GM23338 (cell line): ENCODE measurements at regions not wholly inside any gene's neighbourhood (a gene's known extent, or its start where the extent isn't known, plus 50 kb on each side); places are given as distances from the start of the nearest gene placed in this dataset.

Experiments
- ATAC-seq: fragments of 200-7000 bp; cut with Tn5 transposase; 3 replicates; pipeline ENCODE4 v1.9.1; 2020
- DNase-seq: peaks from one replicate; pipeline ENCODE4 v3.0.0-alpha.2; 2015; ENCODE audit warnings: low spot score
- H2AFZ ChIP-seq: fragments of 200-600 bp; sonication (generic); 2 replicates; pipeline ENCODE4 v1.8.0; 2016; ENCODE audit warnings: antibody characterized with exemption, mild to moderate bottlenecking, moderate library complexity
- H3F3A ChIP-seq: fragments of 200-600 bp; sonication (generic); replicated peaks from 2 replicates; pipeline ENCODE4 v1.8.0; 2017; ENCODE audit warnings: antibody characterized with exemption, mixed run types, low read depth
- H3K27ac ChIP-seq: fragments of 200-600 bp; sonication (generic); 2 replicates; pipeline ENCODE4 v1.6.1; 2016; ENCODE audit warnings: low read depth
- H3K27me3 ChIP-seq: fragments of 200-600 bp; sonication (generic); 2 replicates; pipeline ENCODE4 v1.8.0; 2016; ENCODE audit warnings: mild to moderate bottlenecking, mixed run types, moderate library complexity; ENCODE audit not compliant: insufficient read depth
- H3K36me3 ChIP-seq: fragments of 200-600 bp; sonication (generic); 2 replicates; pipeline ENCODE4 v1.8.0; 2016; ENCODE audit warnings: mild to moderate bottlenecking; ENCODE audit not compliant: insufficient read depth
- H3K4me1 ChIP-seq: fragments of 200-600 bp; sonication (generic); 2 replicates; pipeline ENCODE4 v1.8.0; 2016; ENCODE audit warnings: mild to moderate bottlenecking, moderate library complexity; ENCODE audit not compliant: insufficient read depth
- H3K4me2 ChIP-seq: fragments of 200-600 bp; sonication (generic); 2 replicates; pipeline ENCODE4 v1.7.1; 2017; ENCODE audit warnings: mixed run types
- H3K4me3 ChIP-seq: fragments of 200-600 bp; sonication (generic); 2 replicates; pipeline ENCODE4 v1.6.1; 2016; ENCODE audit warnings: mixed run types
- H3K79me2 ChIP-seq: fragments of 200-600 bp; sonication (generic); replicated peaks from 2 replicates; pipeline ENCODE4 v1.8.0; 2017; ENCODE audit warnings: mild to moderate bottlenecking; ENCODE audit not compliant: insufficient read depth
- H3K9me2 ChIP-seq: fragments of 200-600 bp; sonication (generic); 2 replicates; pipeline ENCODE4 v1.8.0; 2017; ENCODE audit not compliant: insufficient read depth
- H4K20me1 ChIP-seq: fragments of 200-600 bp; sonication (generic); replicated peaks from 2 replicates; pipeline ENCODE4 v1.8.0; 2017; ENCODE audit warnings: mild to moderate bottlenecking; ENCODE audit not compliant: insufficient read depth
- H3K27ac Mint-ChIP-seq: 2 replicates; pipeline ENCODE4 v1.8.0; 2020; ENCODE audit warnings: inconsistent platforms, mild to moderate bottlenecking, moderate library complexity, mixed read lengths
- H3K27me3 Mint-ChIP-seq: 3 replicates; pipeline ENCODE4 v1.8.0; 2022; ENCODE audit warnings: low read depth, mild to moderate bottlenecking, moderate library complexity, mixed read lengths, inconsistent platforms; ENCODE audit not compliant: insufficient read depth, poor library complexity
- H3K36me3 Mint-ChIP-seq: 3 replicates; pipeline ENCODE4 v1.8.0; 2021; ENCODE audit warnings: low read depth, mild to moderate bottlenecking, inconsistent platforms, moderate library complexity, mixed read lengths
- H3K4me1 Mint-ChIP-seq: 3 replicates; pipeline ENCODE4 v1.8.0; 2020; ENCODE audit warnings: mild to moderate bottlenecking, inconsistent platforms, mixed read lengths
- H3K4me3 Mint-ChIP-seq: 3 replicates; pipeline ENCODE4 v1.8.0; 2021; ENCODE audit warnings: moderate library complexity, mild to moderate bottlenecking, inconsistent platforms, mixed read lengths
- H3K9me3 Mint-ChIP-seq: 3 replicates; pipeline ENCODE4 v1.8.0; 2020; ENCODE audit warnings: moderate library complexity, mild to moderate bottlenecking, inconsistent platforms, mixed read lengths
- CREB1 ChIP-seq: fragments of 250-450 bp; sonication (Bioruptor Pico); IDR thresholded peaks from 2 replicates; pipeline ENCODE4 v1.5.0; 2020; ENCODE audit warnings: low read depth, mild to moderate bottlenecking, moderate library complexity
- CTCF ChIP-seq, 2 experiments: fragments of 200-600 bp in 1 of 2; sonication (generic) in 1 of 2; conservative IDR thresholded peaks; 2 replicates each; pipeline versions ENCODE4 v1.5.1 to v1.6.1; 2016 to 2017; ENCODE audit warnings: antibody characterized with exemption in 2 of 2, low read depth in 2 of 2, mild to moderate bottlenecking in 2 of 2, moderate library complexity in 1 of 2
- ETS1 ChIP-seq: IDR thresholded peaks from 2 replicates; pipeline ENCODE4 v1.6.1; 2016; ENCODE audit warnings: antibody characterized with exemption
- JUNB ChIP-seq: IDR thresholded peaks from one replicate; pipeline ENCODE4 v1.6.1; 2016; ENCODE audit warnings: antibody characterized with exemption; ENCODE audit not compliant: unreplicated experiment
- NANOG ChIP-seq: IDR thresholded peaks from 2 replicates; pipeline ENCODE4 v1.6.1; 2016; ENCODE audit warnings: antibody characterized with exemption, borderline replicate concordance
- REST ChIP-seq: IDR thresholded peaks from one replicate; pipeline ENCODE4 v1.6.1; 2018; ENCODE audit warnings: antibody characterized with exemption; ENCODE audit not compliant: unreplicated experiment
- STAT1 ChIP-seq: IDR thresholded peaks from one replicate; pipeline ENCODE4 v1.6.1; 2016; ENCODE audit warnings: antibody characterized with exemption; ENCODE audit not compliant: unreplicated experiment
- ZNF114 ChIP-seq: fragments of 250-450 bp; sonication (Bioruptor Pico); IDR thresholded peaks from 2 replicates; pipeline ENCODE4 v1.5.0; 2020; ENCODE audit warnings: mild to moderate bottlenecking, moderate library complexity
- ZNF331 ChIP-seq: fragments of 250-450 bp; sonication (Bioruptor Pico); IDR thresholded peaks from 2 replicates; pipeline ENCODE4 v1.5.0; 2020; ENCODE audit warnings: low read depth, mild to moderate bottlenecking, moderate library complexity
- ZNF462 ChIP-seq: fragments of 250-450 bp; sonication (Bioruptor Pico); IDR thresholded peaks from 2 replicates; pipeline ENCODE4 v1.5.0; 2020; ENCODE audit warnings: mild to moderate bottlenecking, moderate library complexity

GRCh38 chr7:92969061-92969460, 132.7 kb upstream of the CDK6 start:
- Histone ChIP-seq H3K36me3 (no peaks in the 10 kb centered on the region), H3K27ac (no peak overlapping the region), H3K4me1 (no peaks in the 10 kb centered on the region), H3K9me2 (0 out of 2 replicates have a peak, but pooled peaks cover 4% of the 10 kb centered on the region), H3K79me2 (no peaks in the 10 kb centered on the region), H3K27me3 (no peaks in the 10 kb centered on the region), H2AFZ (no peak overlapping the region), H3K4me2 (no peak overlapping the region), H3F3A (no peaks in the 10 kb centered on the region), H3K4me3 (no peak overlapping the region), H4K20me1 (no peaks in the 10 kb centered on the region)
- DNase-seq (no peak), ATAC-seq (no peak)
- Mint-ChIP-seq H3K27me3 (peaks cover 2% of the 10 kb centered on the region), H3K36me3 (no peaks in the 10 kb centered on the region), H3K4me3 (no peak overlapping the region), H3K9me3 (no peaks in the 10 kb centered on the region), H3K27ac (no peak overlapping the region), H3K4me1 (no peaks in the 10 kb centered on the region)
- no peak for TF ChIP-seq ZNF114 (CRISPR knock-in tag)
- TF ChIP-seq CTCF (conservative IDR thresholded peaks at IDR 0.05; ENCODE audit: low read depth in 2 of 2): no peak

- Histone ChIP-seq H3K36me3 (no peaks in the 10 kb centered on the region), H4K20me1 (no peaks in the 10 kb centered on the region), H3K4me2 (no peak overlapping the region), H3F3A (no peaks in the 10 kb centered on the region), H2AFZ (no peak overlapping the region), H3K27ac (no peak overlapping the region), H3K9me2 (0 out of 2 replicates have a peak, but pooled peaks cover 4% of the 10 kb centered on the region), H3K27me3 (no peaks in the 10 kb centered on the region), H3K4me3 (no peak overlapping the region), H3K4me1 (no peaks in the 10 kb centered on the region), H3K79me2 (no peaks in the 10 kb centered on the region)
- Mint-ChIP-seq H3K27ac (no peak overlapping the region), H3K4me1 (no peaks in the 10 kb centered on the region), H3K27me3 (peaks cover 2% of the 10 kb centered on the region), H3K9me3 (no peaks in the 10 kb centered on the region), H3K4me3 (no peak overlapping the region), H3K36me3 (no peaks in the 10 kb centered on the region)
- DNase-seq (no peak), ATAC-seq (no peak)
- TF ChIP-seq STAT1 (no peak), ZNF462 (CRISPR knock-in tag) (no peak), ETS1 (no peak), CREB1 (no peak), JUNB (no peak), ZNF114 (CRISPR knock-in tag) (no peak), ZNF331 (no peak), NANOG (no peak), REST (no peak)
These were observed 132.1 kb upstream of the CDK6 start for GRCh38 chr7:92968502-92968901.
